GM12865 (cell line): ENCODE measurements at regions not wholly inside any gene's neighbourhood (a gene's known extent, or its start where the extent isn't known, plus 50 kb on each side); places are given as distances from the start of the nearest gene placed in this dataset.

Experiments
- DNase-seq: peaks from one replicate; pipeline ENCODE4 v3.0.0; 2010; ENCODE audit warnings: low read depth
- H3K4me3 ChIP-seq: 2 replicates; pipeline ENCODE4 v1.5.1; 2011; ENCODE audit warnings: mild to moderate bottlenecking, low read depth, low read length, control low read depth
- TF ChIP-seq, protein P1 (sequence below): IDR thresholded peaks from 2 replicates; pipeline ENCODE4 v1.5.1; 2011; ENCODE audit warnings: low read length, control low read depth, low read depth, inconsistent platforms; ENCODE audit not compliant: insufficient read depth; ENCODE audit errors: missing control alignments

DNA sequence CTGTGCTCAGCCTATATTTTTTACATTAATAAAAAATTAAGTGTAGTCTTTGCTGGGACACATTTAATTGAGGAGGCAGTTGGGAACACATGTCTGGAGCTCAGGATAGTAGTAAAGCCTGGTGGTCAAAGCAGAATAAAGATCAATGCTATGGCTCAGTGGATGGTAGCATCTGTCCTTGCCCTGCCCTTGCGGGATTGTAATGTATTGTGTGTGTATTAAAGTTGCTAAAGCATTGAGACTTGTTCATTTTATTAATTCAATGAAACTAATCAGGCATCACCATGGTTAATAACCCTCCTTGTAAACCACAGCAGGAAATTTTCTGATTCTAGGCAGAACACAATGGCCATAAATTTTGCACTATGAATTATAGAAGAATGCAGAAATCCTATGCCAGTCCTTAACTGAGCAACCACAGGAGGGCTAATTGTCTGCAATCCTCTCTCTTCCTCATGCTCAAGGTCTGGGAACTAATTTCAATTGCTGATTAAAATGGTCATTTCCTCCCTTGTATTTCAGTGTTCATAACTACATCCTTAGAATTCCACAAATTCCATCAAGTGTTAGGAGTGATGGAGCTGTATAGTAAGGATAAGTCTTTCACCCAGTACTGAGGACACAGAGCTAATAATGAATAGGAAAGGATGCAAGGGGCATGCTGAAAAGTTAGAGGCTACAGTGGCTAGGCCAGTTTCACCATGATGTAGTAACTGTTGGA, 403.2 kb upstream of the DDI1 start:
- H3K4me3 ChIP-seq: no peak overlapping the region
- TF ChIP-seq, protein P1, sequence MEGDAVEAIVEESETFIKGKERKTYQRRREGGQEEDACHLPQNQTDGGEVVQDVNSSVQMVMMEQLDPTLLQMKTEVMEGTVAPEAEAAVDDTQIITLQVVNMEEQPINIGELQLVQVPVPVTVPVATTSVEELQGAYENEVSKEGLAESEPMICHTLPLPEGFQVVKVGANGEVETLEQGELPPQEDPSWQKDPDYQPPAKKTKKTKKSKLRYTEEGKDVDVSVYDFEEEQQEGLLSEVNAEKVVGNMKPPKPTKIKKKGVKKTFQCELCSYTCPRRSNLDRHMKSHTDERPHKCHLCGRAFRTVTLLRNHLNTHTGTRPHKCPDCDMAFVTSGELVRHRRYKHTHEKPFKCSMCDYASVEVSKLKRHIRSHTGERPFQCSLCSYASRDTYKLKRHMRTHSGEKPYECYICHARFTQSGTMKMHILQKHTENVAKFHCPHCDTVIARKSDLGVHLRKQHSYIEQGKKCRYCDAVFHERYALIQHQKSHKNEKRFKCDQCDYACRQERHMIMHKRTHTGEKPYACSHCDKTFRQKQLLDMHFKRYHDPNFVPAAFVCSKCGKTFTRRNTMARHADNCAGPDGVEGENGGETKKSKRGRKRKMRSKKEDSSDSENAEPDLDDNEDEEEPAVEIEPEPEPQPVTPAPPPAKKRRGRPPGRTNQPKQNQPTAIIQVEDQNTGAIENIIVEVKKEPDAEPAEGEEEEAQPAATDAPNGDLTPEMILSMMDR: no peak
- no peak for DNase-seq

DNA sequence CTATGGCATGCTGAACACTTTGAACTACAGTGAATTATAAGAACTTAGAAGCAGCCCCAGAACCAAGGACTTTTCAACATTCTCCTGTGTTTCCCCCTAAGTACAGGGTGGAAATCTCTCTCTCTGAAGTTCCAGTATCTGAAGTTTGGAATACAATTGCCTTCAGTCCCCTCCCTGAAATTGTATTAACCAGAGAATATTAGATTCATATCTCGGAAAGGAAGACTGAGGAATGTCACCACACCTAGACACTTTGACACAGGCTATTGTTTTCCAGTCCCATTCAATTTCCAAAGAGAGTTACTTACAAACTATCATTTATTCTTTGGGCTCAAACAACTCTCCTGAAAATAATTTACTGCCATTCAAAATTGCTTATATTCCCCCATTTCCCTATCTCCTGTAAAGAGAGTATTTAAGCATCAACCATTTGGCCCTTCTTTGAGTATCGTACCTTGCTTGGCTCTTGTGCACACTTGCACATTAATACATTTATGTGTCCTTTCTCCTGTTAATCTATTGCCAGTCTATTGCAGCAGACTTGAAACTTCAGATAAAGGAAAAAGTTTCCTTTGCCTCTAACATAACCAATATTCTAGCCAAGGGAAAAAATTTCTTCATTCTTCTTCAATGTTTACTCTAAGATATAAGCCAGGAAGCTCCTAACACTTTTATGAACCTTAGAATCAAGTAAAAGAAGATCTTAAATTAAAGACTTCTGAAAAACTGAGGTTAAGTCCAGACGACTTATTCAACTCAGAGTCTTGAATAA, 402.4 kb upstream of the DDI1 start:
- DNase-seq: no peak
- no peak overlapping the region for H3K4me3 ChIP-seq
- TF ChIP-seq, protein P1: no peak

DNA sequence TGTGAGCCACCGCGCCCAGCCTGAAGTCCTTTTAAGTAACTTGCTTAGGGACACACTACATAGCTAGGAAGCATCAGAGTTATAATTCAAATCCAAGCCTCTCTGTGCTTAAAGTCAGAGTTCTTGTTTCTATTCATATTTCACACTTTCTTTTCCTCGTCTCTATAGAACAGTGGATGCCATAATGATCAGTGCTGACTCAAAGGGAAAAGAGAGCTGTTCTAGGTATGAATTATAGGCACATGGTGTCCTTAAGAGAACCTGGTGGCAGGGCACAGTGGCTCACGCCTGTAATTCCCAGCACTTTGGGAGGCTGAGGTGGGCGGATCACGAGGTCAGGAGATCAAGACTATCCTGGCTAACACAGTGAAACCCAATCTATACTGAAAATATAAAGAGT, 400.2 kb upstream of the DDI1 start:
- H3K4me3 ChIP-seq: no peak overlapping the region
- TF ChIP-seq, protein P1: no peak
- no peak for DNase-seq

DNA sequence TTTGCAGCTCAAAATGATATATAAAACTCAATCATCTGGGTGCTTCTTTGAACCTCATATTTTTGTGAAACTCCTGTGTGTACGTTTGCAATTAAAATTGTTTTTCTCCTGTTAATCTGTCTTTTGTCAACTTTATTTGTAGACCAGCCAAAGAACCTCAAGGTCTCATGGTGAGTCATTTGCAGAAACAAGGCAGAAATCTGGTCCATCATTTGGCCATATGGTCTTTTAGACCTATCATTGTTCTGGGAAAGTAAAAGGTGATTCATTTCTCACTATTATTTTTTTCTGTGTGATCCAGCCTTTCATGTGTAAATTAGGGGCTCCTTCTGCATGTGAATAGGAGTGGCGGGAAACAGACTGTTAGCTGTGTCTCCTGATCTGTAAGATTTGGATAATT, 399.1 kb upstream of the DDI1 start:
- H3K4me3 ChIP-seq: no peak overlapping the region
- TF ChIP-seq, protein P1: no peak
- DNase-seq: no peak

DNA sequence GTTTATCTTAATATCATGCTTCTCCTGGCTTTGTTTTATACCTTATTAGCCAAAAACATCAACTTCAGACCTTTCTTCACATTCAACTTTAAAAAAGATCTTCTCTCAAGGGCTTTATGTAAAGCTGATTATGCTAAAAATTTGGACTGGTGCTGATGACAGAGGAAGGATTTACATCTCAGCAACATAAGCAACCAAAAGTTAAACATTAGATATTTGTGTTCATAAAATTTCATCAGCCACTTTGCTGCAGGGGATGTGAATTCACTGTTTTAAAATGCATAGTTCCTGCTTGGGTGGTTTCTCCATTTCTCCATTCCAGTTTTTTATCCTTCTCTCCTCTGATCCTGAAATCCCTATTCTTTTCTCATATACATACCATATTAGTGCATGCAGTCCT, 398.6 kb upstream of the DDI1 start:
- no peak overlapping the region for H3K4me3 ChIP-seq
- TF ChIP-seq, protein P1: no peak
- no peak for DNase-seq

DNA sequence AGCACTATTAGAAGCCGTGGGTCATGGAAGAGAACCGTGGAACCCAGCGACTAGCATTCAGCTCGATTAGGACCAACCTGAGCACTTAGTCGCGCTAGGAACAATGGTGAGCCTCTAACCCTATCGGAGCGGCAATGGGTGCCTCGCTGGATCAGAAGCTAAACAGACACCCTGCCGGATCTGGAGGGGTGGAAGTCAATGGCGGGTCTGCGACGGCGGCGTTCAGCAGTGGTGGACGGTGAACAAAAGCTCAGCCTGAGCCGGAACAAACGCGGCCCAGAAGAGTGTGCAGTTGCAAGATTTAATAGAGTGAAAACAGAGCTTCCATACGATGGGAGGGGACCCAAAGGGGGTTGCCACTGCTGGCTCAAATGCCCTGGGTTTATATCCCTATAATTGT, 391.8 kb upstream of the DDI1 start:
- H3K4me3 ChIP-seq: no peak overlapping the region
- TF ChIP-seq, protein P1: no peak
- no peak for DNase-seq

DNA sequence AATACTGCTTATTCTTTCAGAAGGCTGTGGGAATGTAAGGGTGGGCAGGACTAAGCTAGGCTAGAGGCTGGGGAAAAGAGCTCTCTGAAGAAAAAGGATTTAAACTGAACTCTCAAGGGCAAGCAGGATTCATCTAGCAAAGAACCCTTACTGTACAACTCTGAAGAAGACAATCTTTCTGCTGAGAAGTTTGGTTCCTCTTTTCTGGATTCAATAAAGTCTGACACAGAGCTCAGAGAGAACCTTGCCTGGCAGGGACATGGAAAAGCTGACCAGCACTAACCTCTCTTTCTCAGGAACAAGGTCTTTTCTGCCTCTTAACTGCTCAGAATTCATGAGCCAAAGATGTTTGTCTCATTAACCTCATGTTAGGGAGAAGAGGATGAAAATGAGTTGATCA, 388.4 kb upstream of the DDI1 start:
- no peak for DNase-seq
- TF ChIP-seq, protein P1: no peak
- no peak overlapping the region for H3K4me3 ChIP-seq
